Endodermal cell (in vitro differentiated cells): ENCODE measurements at regions not wholly inside any gene's neighbourhood (a gene's known extent, or its start where the extent isn't known, plus 50 kb on each side); places are given as distances from the start of the nearest gene placed in this dataset.

Experiments used
- DNase-seq: peaks from one replicate; pipeline ENCODE4 v3.0.0-alpha.2; 2017
- H3K27ac ChIP-seq: 2 replicates; pipeline ENCODE4 v1.5.1; 2013; ENCODE audit warnings: mild to moderate bottlenecking, low read depth, low read length, moderate library complexity
- H3K27me3 ChIP-seq: 2 replicates; pipeline ENCODE4 v1.6.1; 2013; ENCODE audit warnings: mild to moderate bottlenecking, low read length, moderate library complexity; ENCODE audit not compliant: insufficient read depth, control insufficient read depth, poor library complexity, severe bottlenecking
- H3K36me3 ChIP-seq: 2 replicates; pipeline ENCODE4 v1.7.0; 2013; ENCODE audit warnings: mild to moderate bottlenecking, low read length, moderate library complexity; ENCODE audit not compliant: control insufficient read depth, insufficient read depth
- H3K4me1 ChIP-seq: one replicate; pipeline ENCODE4 v1.7.0; 2013; ENCODE audit warnings: low read length; ENCODE audit not compliant: control insufficient read depth, insufficient read depth
- H3K4me3 ChIP-seq: 2 replicates; pipeline ENCODE4 v1.5.1; 2013; ENCODE audit warnings: mild to moderate bottlenecking, low read length, moderate library complexity
- H3K9ac ChIP-seq: 2 replicates; pipeline ENCODE4 v1.6.1; 2013; ENCODE audit warnings: mild to moderate bottlenecking, low read length, moderate library complexity; ENCODE audit not compliant: poor library complexity, severe bottlenecking; ENCODE audit errors: extremely low read depth
- H3K9me3 ChIP-seq: 2 replicates; pipeline ENCODE4 v1.6.1; 2013; ENCODE audit warnings: mild to moderate bottlenecking, low read length, moderate library complexity; ENCODE audit not compliant: control insufficient read depth
- H3K27ac Mint-ChIP-seq: 2 replicates; pipeline ENCODE4 v1.8.0; 2020; ENCODE audit warnings: mixed read lengths
- H3K27me3 Mint-ChIP-seq: 2 replicates; pipeline ENCODE4 v1.8.0; 2021; ENCODE audit warnings: mild to moderate bottlenecking, mixed read lengths; ENCODE audit not compliant: insufficient read depth
- H3K36me3 Mint-ChIP-seq: 2 replicates; pipeline ENCODE4 v1.8.0; 2020; ENCODE audit warnings: low read depth, mixed read lengths
- H3K4me1 Mint-ChIP-seq: 2 replicates; pipeline ENCODE4 v1.8.0; 2020; ENCODE audit warnings: mixed read lengths
- H3K4me3 Mint-ChIP-seq: 2 replicates; pipeline ENCODE4 v1.8.0; 2020; ENCODE audit warnings: mild to moderate bottlenecking, moderate library complexity, mixed read lengths
- H3K9me3 Mint-ChIP-seq: 2 replicates; pipeline ENCODE4 v1.8.0; 2020; ENCODE audit warnings: mild to moderate bottlenecking, mixed read lengths
- WGBS, 2 experiments: methylation state at CpG; one replicate each; pipeline versions ENCODE4 v1.1.5 to v1.1.7; 2013; ENCODE audit warnings: missing lambda C conversion rate in 2 of 2, mixed read lengths in 1 of 2; ENCODE audit not compliant: insufficient coverage in 1 of 2, insufficient read length in 1 of 2; 5-methylcytosine and 5-hydroxymethylcytosine counted together
- TF ChIP-seq, protein P1 (sequence below): fragments of 200-600 bp; sonication (generic); conservative IDR thresholded peaks from 2 replicates; pipeline ENCODE4 v1.5.0; 2021; ENCODE audit warnings: antibody characterized with exemption, mild to moderate bottlenecking

DNA sequence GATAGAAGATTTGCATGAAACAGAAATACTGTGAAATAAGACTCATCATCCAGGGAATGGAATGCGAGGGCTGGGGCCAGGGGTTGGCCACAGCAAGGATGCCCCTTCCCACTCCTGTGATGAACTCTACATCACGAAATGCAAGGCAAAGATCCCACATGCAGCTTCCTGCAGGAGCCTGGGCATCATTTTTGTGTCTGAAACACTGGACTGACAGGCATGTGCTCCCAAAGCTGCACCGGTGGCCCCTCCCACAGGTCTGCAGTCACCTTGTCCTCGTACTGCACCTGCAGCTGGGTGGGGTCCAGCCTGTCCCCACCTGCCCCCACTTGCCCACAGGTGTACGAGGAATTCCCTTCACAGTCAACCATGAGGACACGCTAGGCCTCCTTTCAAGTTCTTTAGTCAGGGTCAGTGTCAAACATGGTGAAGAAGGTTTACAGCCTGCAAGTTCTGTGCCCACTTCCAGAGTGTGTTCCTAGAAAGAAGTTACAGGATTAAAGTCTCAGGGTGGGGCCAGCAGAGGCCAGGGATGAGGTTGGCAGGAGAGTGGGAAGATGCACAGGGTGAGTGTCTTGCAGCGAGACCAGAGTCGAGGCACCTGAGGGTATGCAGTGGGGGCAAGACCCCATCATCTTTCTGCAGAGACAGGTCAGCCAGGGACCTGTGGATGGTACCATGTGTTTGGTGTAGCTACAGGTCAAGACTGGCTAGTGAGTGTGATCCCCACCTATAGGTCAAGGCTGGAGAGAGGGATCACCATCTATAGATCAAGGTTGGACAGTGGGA, 155.0 kb upstream of the IRX2 start:
- 90 to 96% methylated on average over 4 to 8 of the region's 8 CpGs for WGBS, 2 experiments
- H3K27ac ChIP-seq: no peak overlapping the region
- Mint-ChIP-seq H3K4me1 (no peaks in the 10 kb centered on the region), H3K27ac (no peak overlapping the region), H3K27me3 (no peaks in the 10 kb centered on the region), H3K36me3 (no peaks in the 10 kb centered on the region), H3K9me3 (no peaks in the 10 kb centered on the region), H3K4me3 (no peak overlapping the region)
- DNase-seq: peak; percentile 26
- no peak overlapping the region for H3K9ac ChIP-seq
- no peaks in the 10 kb centered on the region for H3K36me3 ChIP-seq
- no peaks in the 10 kb centered on the region for H3K9me3 ChIP-seq
- H3K4me1 ChIP-seq: no peaks in the 10 kb centered on the region
- TF ChIP-seq, protein P1, sequence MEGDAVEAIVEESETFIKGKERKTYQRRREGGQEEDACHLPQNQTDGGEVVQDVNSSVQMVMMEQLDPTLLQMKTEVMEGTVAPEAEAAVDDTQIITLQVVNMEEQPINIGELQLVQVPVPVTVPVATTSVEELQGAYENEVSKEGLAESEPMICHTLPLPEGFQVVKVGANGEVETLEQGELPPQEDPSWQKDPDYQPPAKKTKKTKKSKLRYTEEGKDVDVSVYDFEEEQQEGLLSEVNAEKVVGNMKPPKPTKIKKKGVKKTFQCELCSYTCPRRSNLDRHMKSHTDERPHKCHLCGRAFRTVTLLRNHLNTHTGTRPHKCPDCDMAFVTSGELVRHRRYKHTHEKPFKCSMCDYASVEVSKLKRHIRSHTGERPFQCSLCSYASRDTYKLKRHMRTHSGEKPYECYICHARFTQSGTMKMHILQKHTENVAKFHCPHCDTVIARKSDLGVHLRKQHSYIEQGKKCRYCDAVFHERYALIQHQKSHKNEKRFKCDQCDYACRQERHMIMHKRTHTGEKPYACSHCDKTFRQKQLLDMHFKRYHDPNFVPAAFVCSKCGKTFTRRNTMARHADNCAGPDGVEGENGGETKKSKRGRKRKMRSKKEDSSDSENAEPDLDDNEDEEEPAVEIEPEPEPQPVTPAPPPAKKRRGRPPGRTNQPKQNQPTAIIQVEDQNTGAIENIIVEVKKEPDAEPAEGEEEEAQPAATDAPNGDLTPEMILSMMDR: no peak
- no peak overlapping the region for H3K4me3 ChIP-seq
- H3K27me3 ChIP-seq: no peaks in the 10 kb centered on the region

DNA sequence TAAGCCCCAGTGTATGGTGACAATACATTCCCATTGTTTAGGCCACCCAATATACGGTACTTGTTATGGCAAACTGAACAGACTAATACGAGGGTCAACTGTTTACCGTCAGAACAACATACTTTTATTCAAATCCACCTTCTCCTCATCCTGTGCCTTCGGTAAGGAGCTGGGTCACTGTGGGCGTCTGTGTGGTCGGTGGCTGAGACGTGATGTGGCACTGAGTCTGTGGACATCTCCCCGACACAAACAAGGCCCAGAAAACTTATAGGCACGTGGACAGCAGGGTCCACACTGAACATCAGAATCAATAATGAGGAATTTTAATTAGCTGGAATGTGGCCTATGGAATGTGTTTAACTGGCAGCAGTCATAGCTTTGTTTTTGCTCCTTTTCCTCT, 154.3 kb upstream of the IRX2 start:
- Mint-ChIP-seq H3K27ac (no peak overlapping the region), H3K4me3 (no peak overlapping the region), H3K4me1 (no peaks in the 10 kb centered on the region), H3K27me3 (no peaks in the 10 kb centered on the region), H3K36me3 (no peaks in the 10 kb centered on the region), H3K9me3 (no peaks in the 10 kb centered on the region)
- H3K4me3 ChIP-seq: no peak overlapping the region
- no peaks in the 10 kb centered on the region for H3K27me3 ChIP-seq
- no peaks in the 10 kb centered on the region for H3K36me3 ChIP-seq
- no peaks in the 10 kb centered on the region for H3K4me1 ChIP-seq
- no peaks in the 10 kb centered on the region for H3K9me3 ChIP-seq
- DNase-seq: no peak
- no peak overlapping the region for H3K27ac ChIP-seq
- H3K9ac ChIP-seq: no peak overlapping the region
- TF ChIP-seq, protein P1: no peak
- 80 to 89% methylated on average over 5 to 9 of the region's 9 CpGs for WGBS, 2 experiments

DNA sequence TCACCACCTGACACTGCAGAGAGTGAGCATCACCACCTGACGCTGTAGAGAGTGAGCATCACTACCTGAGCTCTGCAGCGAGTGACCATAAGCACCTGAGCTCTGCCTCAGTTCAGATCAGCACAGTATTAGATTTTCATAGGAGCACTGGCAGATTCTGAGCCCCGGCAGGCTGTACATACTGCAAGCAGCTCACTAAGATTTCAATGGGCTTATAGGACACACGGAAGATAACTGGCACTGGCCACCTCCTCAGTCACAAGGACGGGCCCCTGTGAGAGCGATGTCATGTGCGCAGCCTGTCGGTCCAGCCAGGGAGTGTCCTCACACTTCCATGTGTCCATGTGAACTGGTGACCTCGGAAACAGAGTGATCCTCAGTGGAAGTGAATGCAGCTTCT, 153.5 kb upstream of the IRX2 start:
- no peaks in the 10 kb centered on the region for H3K27me3 ChIP-seq
- H3K9me3 ChIP-seq: no peaks in the 10 kb centered on the region
- Mint-ChIP-seq H3K27ac (no peak overlapping the region), H3K27me3 (no peaks in the 10 kb centered on the region), H3K36me3 (no peaks in the 10 kb centered on the region), H3K9me3 (no peaks in the 10 kb centered on the region), H3K4me3 (no peak overlapping the region), H3K4me1 (no peaks in the 10 kb centered on the region)
- H3K9ac ChIP-seq: no peak overlapping the region
- peak; percentile 29 for DNase-seq
- no peaks in the 10 kb centered on the region for H3K4me1 ChIP-seq
- H3K27ac ChIP-seq: no peak overlapping the region
- WGBS, 2 experiments: 89% methylated on average over 7 to 9 of the region's 9 CpGs
- H3K36me3 ChIP-seq: no peaks in the 10 kb centered on the region
- H3K4me3 ChIP-seq: no peak overlapping the region
- TF ChIP-seq, protein P1: no peak
